Fibroblast of skin of left biceps (primary cell): ENCODE measurements at regions not wholly inside any gene's neighbourhood (a gene's known extent, or its start where the extent isn't known, plus 50 kb on each side); places are given as distances from the start of the nearest gene placed in this dataset.
"Not testable (repeated sequence)": the region's sequence is repeated elsewhere in the genome, so short reads cannot be mapped to it uniquely, and the experiment has no call there.

Experiments used
- DNase-seq, 2 experiments: peaks; one replicate each; pipeline ENCODE4 v3.0.0-alpha.2; 2013; ENCODE audit warnings: low read depth in 2 of 2

GRCh38 chr20:22818636-22819035 is 216.5 kb upstream of the SSTR4 start:
- DNase-seq = no peak

GRCh38 chr20:22819112-22819511 is 216.0 kb upstream of the SSTR4 start:
- DNase-seq = no peak

- DNase-seq = no peak
Observed at GRCh38 chr20:22819784-22820183, 215.3 kb upstream of the SSTR4 start.

- DNase-seq = peak in 1 of 2 experiments; percentile 4
Observed at GRCh38 chr20:22821081-22821727, 213.9 kb upstream of the SSTR4 start.

GRCh38 chr20:22821796-22822195 is 213.3 kb upstream of the SSTR4 start:
- DNase-seq = no peak

GRCh38 chr20:22823119-22823518 is 212.0 kb upstream of the SSTR4 start:
- DNase-seq = no peak

GRCh38 chr20:22824077-22824476 is 211.0 kb upstream of the SSTR4 start:
- DNase-seq = no peak

- DNase-seq = peak in 1 of 2 experiments; percentile 9
Observed at GRCh38 chr20:22825076-22825475, 210.0 kb upstream of the SSTR4 start.

- no peak for DNase-seq
Observed at GRCh38 chr20:22825546-22825945, 209.6 kb upstream of the SSTR4 start.

GRCh38 chr20:22826306-22827230 is 208.5 kb upstream of the SSTR4 start:
- no peak for DNase-seq

- DNase-seq = no peak
Observed at GRCh38 chr20:22827916-22828315, 207.2 kb upstream of the SSTR4 start.

GRCh38 chr20:22829356-22829755 is 205.8 kb upstream of the SSTR4 start:
- DNase-seq = no peak

GRCh38 chr20:22830138-22830537 is 205.0 kb upstream of the SSTR4 start:
- no peak for DNase-seq

GRCh38 chr20:22830715-22831114 is 204.4 kb upstream of the SSTR4 start:
- DNase-seq = not testable (repeated sequence)

- peak in 1 of 2 experiments; percentile 25 for DNase-seq
Observed at GRCh38 chr20:22833851-22834250, 201.3 kb upstream of the SSTR4 start.

- no peak for DNase-seq
Observed at GRCh38 chr20:22834651-22835256, 200.4 kb upstream of the SSTR4 start.

GRCh38 chr20:22836211-22836610 is 198.9 kb upstream of the SSTR4 start:
- peak in 1 of 2 experiments; percentile 32 for DNase-seq

GRCh38 chr20:22836877-22837276 is 198.2 kb upstream of the SSTR4 start:
- no peak for DNase-seq

- DNase-seq = no peak
Observed at GRCh38 chr20:22838001-22838400, 197.1 kb upstream of the SSTR4 start.

GRCh38 chr20:22841846-22842245 is 193.3 kb upstream of the SSTR4 start:
- DNase-seq = no peak

- DNase-seq = no peak
Observed at GRCh38 chr20:22842793-22843192, 192.3 kb upstream of the SSTR4 start.

GRCh38 chr20:22844959-22845358 is 190.2 kb upstream of the SSTR4 start:
- no peak for DNase-seq

GRCh38 chr20:22846863-22847262 is 188.2 kb upstream of the SSTR4 start:
- DNase-seq = no peak
